NCI-H2227 treated with DMSO at 0.1 percent for 48 hours (cell line): ENCODE measurements at regions not wholly inside any gene's neighbourhood (a gene's known extent, or its start where the extent isn't known, plus 50 kb on each side); places are given as distances from the start of the nearest gene placed in this dataset.

ENCODE experiments used
- DNase-seq: peaks from one replicate; lab custom pipeline; 2025; lab: John Stamatoyannopoulos, UW

- no peak for DNase-seq
Observed at GRCh38 chr14:53517270-53517960, 364.3 kb upstream of the DDHD1 start.

GRCh38 chr14:53516261-53516774 is 363.2 kb upstream of the DDHD1 start:
- no peak for DNase-seq

GRCh38 chr14:53515276-53515675 is 362.2 kb upstream of the DDHD1 start:
- no peak for DNase-seq

DNA sequence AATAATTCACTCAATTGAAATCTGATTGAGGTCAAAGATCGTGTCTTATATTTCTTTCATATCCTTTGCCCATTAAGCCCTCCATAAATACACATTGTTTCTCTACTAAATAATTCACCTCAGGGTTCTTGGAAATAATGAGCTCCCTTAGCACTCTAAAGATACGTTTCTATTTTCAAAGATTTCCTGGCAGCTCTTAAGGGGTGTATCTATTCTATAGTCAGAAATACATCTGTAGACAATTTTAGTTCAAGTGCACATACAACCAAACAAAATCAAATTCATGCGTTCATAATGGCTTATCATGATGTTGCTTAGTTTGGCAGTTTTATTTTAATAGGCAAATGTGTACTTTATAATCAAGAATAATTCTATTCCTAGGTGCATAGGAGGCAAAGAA is 361.1 kb upstream of the DDHD1 start:
- DNase-seq: no peak

DNA sequence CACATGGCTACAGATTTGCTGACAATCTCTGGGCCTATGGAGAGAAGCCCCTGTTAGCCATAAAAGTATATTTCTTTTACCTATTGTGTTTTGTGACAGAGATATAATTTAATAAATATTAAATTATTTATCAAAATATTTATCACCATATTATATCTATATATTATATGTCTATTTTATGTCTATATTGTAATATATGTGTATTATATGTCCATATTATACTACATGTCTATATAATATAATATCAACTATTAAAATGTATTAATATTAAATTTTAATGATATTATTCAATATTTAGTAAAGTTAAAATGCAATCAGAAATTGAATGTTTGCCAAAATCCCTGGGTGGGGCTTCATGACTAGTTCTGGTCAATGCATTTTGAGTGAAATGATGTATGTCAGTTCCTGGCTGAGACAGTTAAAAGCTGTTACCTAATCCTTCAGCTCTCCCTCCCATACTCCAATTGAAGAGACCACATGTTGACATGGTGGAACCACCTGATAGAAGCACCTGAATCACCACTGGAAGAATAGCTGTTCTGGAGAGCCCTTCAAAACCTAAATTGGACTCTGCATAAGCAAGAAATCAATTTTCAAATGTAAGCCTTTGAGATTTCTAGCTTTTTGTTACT is 357.3 kb upstream of the DDHD1 start:
- DNase-seq: no peak

DNA sequence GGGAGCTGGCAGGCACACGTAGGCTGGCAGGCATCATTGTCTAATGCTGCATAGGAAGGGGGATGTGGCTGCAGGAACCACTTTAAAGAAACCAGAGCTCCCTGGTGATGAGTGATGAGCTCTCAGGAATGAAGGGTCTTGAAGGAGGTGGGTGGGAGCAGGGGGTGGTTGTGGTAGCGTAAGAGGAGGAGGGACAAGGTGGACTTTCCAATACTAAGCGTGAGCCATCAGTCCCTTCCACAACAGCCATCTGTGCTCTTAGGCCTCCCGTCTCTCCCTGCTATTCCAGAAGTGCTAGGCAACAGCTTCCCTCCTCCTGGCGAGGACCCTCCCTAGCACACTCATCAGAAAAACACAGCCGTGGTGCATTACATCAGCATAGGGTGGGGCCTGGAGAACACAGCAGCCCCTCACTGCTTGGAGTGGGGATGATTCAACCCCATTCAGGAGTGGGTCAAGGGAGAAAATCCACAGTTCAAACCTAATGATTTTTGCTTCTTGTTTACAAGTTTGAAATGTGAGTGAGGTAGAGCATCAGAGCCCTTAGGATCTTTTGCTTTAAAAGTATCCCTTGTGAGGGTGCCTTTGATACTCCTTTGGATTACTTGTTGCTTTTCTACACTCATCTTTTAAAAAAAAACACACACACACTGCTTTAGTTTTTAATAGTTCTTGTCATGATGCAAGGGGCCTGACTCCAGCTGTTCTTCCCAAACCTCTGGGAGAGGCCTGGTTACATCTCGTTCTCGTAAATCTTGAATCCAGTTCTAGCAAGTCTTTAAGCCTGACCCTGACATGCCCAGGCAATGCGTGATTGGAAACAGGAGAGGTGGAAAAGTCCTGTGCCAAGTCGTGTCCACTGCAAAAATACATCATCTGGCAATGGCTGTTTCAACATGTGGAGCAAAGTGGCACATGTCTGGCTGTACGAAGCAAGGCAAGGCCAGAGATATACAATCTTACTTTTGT is 356.4 kb upstream of the DDHD1 start:
- no peak for DNase-seq

DNA sequence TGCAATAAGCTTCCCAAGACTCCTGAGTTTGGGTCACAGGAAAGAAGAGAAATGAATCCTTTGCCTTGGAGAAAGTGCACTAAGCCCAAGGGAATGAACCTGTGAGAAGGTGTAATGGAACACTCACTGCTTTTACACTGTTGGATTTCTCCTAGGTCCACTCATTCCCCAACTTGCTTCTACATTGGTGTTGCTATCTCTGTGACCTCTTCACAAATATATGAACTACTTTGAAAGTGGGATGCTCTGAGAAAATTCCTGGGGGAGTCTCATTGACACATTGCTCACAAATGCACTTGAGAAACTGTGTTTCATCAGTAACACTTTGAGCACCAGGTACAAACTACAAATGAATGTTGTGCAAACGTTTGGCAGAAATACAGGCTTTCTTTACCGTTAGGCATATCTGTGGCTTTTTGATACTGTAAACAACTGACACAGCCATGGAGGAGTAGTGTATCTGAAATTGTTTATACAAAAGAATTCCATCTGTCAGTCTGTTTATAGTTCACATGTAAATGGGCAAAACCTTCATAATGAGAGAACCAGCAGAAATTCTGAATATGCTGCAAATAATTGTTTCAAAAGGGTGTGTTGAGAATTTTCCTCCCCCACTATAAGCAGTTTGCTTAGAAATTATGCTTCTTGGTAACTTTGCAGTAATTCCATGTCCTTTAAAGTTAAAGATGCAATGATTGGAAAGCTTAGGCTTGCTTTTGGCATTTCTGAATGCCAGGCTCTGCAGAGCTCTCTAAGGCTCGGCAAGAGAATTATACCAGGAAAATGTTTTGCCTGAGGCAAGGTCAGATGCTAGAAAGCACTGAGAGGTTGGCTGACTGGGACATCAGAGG is 348.5 kb upstream of the DDHD1 start:
- DNase-seq: no peak

DNA sequence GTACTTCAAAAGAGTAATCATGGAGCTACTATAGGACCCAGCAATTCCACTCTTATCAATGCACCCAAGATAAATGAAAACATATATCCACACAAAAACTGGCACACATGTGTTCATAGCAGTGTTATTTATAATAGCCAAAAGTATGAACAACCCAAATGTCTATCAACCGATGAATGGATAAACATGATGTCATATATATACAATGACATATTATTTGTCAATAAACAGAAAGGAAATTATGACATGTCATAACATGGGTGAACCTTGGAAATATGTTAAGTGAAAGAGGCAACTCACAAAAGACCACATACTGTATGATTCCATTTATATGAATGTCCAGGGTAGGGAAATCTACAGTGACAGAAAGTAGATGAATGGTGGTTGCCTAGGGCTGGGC is 347.1 kb upstream of the DDHD1 start:
- no peak for DNase-seq

GRCh38 chr14:53496668-53497067 is 343.5 kb upstream of the DDHD1 start:
- DNase-seq: no peak

DNA sequence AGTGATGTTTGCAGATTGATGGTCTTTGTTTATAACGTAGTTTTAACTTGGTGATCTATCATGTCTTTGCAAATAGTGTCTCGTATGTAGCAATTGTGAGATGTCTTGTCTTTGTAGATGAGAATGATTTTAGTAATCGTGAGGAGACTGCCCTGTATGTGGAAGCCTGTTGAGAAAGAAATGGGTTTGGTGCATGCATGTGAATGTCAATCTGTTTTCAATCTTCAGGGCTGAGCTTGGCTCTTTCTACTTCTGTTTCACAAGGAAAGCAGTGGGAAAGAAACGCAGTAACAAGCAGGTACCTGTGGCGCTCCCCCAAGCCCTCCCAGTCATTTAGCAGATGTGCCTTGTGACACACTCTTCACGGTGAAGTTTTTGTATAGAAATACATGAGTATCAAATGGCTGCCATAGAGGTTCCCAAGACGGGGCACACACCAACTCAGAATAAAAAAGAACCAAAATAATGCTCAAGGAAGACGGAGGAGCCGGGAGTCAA is 342.8 kb upstream of the DDHD1 start:
- no peak for DNase-seq

DNA sequence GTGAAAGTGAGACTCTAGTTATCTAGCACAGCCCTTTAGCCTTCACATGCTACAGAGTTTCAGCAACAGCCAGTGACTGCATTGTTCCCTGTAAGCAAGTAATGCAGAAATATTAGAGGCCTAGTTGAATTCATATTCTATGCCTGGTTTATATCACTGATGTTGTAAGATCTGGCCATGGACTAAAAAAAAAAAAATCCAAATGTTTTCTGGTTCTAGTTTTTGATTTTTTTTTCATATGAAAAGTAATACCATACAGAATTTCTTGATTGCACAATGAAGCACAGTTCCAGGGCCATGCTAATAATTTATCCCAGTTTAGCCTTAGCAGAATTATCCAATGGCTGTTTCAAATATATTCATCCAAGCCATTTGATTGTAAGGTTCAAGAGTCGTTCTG is 341.5 kb upstream of the DDHD1 start:
- no peak for DNase-seq

GRCh38 chr14:53493860-53494259 is 340.7 kb upstream of the DDHD1 start:
- DNase-seq: no peak

- no peak for DNase-seq
Observed at GRCh38 chr14:53493320-53493719, 340.2 kb upstream of the DDHD1 start.

DNA sequence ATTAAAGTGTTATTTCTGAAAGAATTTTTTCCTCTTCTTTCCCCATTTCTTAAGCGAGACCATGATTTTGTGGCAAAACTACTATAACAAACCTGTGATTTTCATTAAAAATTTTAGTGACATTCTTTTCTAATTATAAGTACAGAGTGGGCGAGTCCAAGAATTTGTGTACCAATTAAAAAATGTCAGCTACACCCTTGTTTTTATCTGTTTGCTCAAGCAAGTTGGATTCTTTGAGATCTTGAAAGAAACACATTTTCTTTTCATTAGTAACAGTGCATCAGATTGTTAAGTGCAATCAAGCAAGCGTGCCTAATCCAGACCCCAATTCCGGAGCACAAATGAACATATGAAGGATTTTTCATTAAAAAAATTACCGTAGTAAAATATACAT is 338.8 kb upstream of the DDHD1 start:
- no peak for DNase-seq

DNA sequence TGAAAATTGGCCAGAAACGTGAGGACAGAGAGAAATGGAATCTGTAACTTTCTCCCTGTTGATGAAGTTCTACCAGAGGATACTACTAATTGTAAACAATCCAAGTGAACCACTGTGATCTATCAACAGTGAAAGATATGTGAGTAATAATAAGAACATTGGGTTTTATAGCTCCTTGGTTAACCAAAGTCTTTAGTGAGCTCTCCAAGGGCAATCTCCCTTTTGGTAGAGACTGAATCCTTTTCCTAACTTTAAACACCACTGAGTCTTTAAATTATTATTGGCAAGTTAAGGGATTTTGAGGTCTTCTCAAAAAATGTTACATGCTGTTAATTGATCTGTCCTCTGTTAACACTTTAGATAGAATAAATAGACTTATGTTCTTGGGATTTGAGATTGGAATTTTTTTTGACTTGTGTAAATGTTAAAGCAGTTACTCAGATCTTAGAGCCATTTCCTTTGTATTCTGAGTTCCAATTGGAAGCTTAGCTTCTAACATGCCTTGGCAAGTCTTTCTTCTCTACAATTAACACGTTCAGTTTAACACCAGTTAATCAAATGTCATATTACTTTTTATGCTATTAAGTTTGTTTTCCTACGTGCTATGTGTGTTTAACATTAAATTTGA is 338.2 kb upstream of the DDHD1 start:
- no peak for DNase-seq

GRCh38 chr14:53478174-53478573 is 325.1 kb upstream of the DDHD1 start:
- DNase-seq: no peak

DNA sequence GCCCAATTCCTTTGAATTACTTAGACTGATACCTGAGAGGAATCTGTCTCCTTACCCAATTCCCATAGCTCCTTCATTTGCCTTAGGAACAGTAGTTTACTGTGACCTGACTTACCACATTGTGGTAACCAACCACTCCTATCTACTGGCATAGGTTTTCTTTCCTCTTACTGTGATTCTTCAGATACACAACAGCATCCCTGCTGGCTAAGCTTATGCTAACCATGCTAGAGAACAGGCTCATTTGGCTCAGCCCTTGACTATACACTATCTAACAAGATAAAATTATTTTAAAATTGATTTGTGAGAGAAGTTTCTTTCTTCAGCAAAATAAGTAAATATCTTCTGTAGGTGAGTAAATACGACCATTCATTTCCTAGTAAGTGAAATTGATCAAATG is 320.4 kb upstream of the DDHD1 start:
- no peak for DNase-seq

DNA sequence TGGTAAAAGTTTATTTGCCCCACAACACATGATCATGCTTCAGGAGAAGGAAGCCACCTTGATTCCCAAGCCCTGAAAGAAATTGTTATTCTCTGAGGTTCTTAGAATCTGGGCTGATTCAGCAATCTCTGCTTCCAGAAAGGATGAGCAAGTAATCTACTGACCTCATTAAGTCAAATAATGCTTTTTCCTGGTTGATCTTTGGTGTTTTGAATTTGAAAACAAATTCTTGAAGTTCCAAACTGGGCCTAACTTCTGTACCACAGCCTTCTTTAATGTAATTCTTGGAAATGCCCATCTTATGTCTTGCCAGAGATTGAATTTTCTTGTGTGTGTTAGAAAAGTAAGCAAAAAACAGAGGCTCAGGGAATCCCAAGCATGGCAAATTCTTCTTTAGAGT is 319.2 kb upstream of the DDHD1 start:
- DNase-seq: no peak

GRCh38 chr14:53470351-53471043 is 317.4 kb upstream of the DDHD1 start:
- DNase-seq: no peak

GRCh38 chr14:53468876-53469275 is 315.8 kb upstream of the DDHD1 start:
- DNase-seq: no peak
